GM23338 (cell line): ENCODE measurements at regions not wholly inside any gene's neighbourhood (a gene's known extent, or its start where the extent isn't known, plus 50 kb on each side); places are given as distances from the start of the nearest gene placed in this dataset.

ENCODE experiments used
- ATAC-seq: fragments of 200-7000 bp; cut with Tn5 transposase; 3 replicates; pipeline ENCODE4 v1.9.1; 2020
- DNase-seq: peaks from one replicate; pipeline ENCODE4 v3.0.0-alpha.2; 2015; ENCODE audit warnings: low spot score
- H2AFZ ChIP-seq: fragments of 200-600 bp; sonication (generic); 2 replicates; pipeline ENCODE4 v1.8.0; 2016; ENCODE audit warnings: antibody characterized with exemption, mild to moderate bottlenecking, moderate library complexity
- H3F3A ChIP-seq: fragments of 200-600 bp; sonication (generic); replicated peaks from 2 replicates; pipeline ENCODE4 v1.8.0; 2017; ENCODE audit warnings: antibody characterized with exemption, mixed run types, low read depth
- H3K27ac ChIP-seq: fragments of 200-600 bp; sonication (generic); 2 replicates; pipeline ENCODE4 v1.6.1; 2016; ENCODE audit warnings: low read depth
- H3K27me3 ChIP-seq: fragments of 200-600 bp; sonication (generic); 2 replicates; pipeline ENCODE4 v1.8.0; 2016; ENCODE audit warnings: mild to moderate bottlenecking, mixed run types, moderate library complexity; ENCODE audit not compliant: insufficient read depth
- H3K36me3 ChIP-seq: fragments of 200-600 bp; sonication (generic); 2 replicates; pipeline ENCODE4 v1.8.0; 2016; ENCODE audit warnings: mild to moderate bottlenecking; ENCODE audit not compliant: insufficient read depth
- H3K4me1 ChIP-seq: fragments of 200-600 bp; sonication (generic); 2 replicates; pipeline ENCODE4 v1.8.0; 2016; ENCODE audit warnings: mild to moderate bottlenecking, moderate library complexity; ENCODE audit not compliant: insufficient read depth
- H3K4me2 ChIP-seq: fragments of 200-600 bp; sonication (generic); 2 replicates; pipeline ENCODE4 v1.7.1; 2017; ENCODE audit warnings: mixed run types
- H3K4me3 ChIP-seq: fragments of 200-600 bp; sonication (generic); 2 replicates; pipeline ENCODE4 v1.6.1; 2016; ENCODE audit warnings: mixed run types
- H3K79me2 ChIP-seq: fragments of 200-600 bp; sonication (generic); replicated peaks from 2 replicates; pipeline ENCODE4 v1.8.0; 2017; ENCODE audit warnings: mild to moderate bottlenecking; ENCODE audit not compliant: insufficient read depth
- H3K9me2 ChIP-seq: fragments of 200-600 bp; sonication (generic); 2 replicates; pipeline ENCODE4 v1.8.0; 2017; ENCODE audit not compliant: insufficient read depth
- H4K20me1 ChIP-seq: fragments of 200-600 bp; sonication (generic); replicated peaks from 2 replicates; pipeline ENCODE4 v1.8.0; 2017; ENCODE audit warnings: mild to moderate bottlenecking; ENCODE audit not compliant: insufficient read depth
- H3K27ac Mint-ChIP-seq: 2 replicates; pipeline ENCODE4 v1.8.0; 2020; ENCODE audit warnings: inconsistent platforms, mild to moderate bottlenecking, moderate library complexity, mixed read lengths
- H3K27me3 Mint-ChIP-seq: 3 replicates; pipeline ENCODE4 v1.8.0; 2022; ENCODE audit warnings: low read depth, mild to moderate bottlenecking, moderate library complexity, mixed read lengths, inconsistent platforms; ENCODE audit not compliant: insufficient read depth, poor library complexity
- H3K36me3 Mint-ChIP-seq: 3 replicates; pipeline ENCODE4 v1.8.0; 2021; ENCODE audit warnings: low read depth, mild to moderate bottlenecking, inconsistent platforms, moderate library complexity, mixed read lengths
- H3K4me1 Mint-ChIP-seq: 3 replicates; pipeline ENCODE4 v1.8.0; 2020; ENCODE audit warnings: mild to moderate bottlenecking, inconsistent platforms, mixed read lengths
- H3K4me3 Mint-ChIP-seq: 3 replicates; pipeline ENCODE4 v1.8.0; 2021; ENCODE audit warnings: moderate library complexity, mild to moderate bottlenecking, inconsistent platforms, mixed read lengths
- H3K9me3 Mint-ChIP-seq: 3 replicates; pipeline ENCODE4 v1.8.0; 2020; ENCODE audit warnings: moderate library complexity, mild to moderate bottlenecking, inconsistent platforms, mixed read lengths
- CREB1 ChIP-seq: fragments of 250-450 bp; sonication (Bioruptor Pico); IDR thresholded peaks from 2 replicates; pipeline ENCODE4 v1.5.0; 2020; ENCODE audit warnings: low read depth, mild to moderate bottlenecking, moderate library complexity
- EZH2phosphoT487 ChIP-seq: fragments of 200-600 bp; sonication (generic); IDR thresholded peaks from one replicate; pipeline ENCODE4 v1.8.1; 2018; ENCODE audit warnings: antibody characterized with exemption; ENCODE audit not compliant: unreplicated experiment
- JUNB ChIP-seq: IDR thresholded peaks from one replicate; pipeline ENCODE4 v1.6.1; 2016; ENCODE audit warnings: antibody characterized with exemption; ENCODE audit not compliant: unreplicated experiment
- POLR2AphosphoS5 ChIP-seq: IDR thresholded peaks from 2 replicates; pipeline ENCODE4 v1.6.1; 2016; ENCODE audit warnings: antibody characterized with exemption, low read depth
- STAT1 ChIP-seq: IDR thresholded peaks from one replicate; pipeline ENCODE4 v1.6.1; 2016; ENCODE audit warnings: antibody characterized with exemption; ENCODE audit not compliant: unreplicated experiment
- ZNF114 ChIP-seq: fragments of 250-450 bp; sonication (Bioruptor Pico); IDR thresholded peaks from 2 replicates; pipeline ENCODE4 v1.5.0; 2020; ENCODE audit warnings: mild to moderate bottlenecking, moderate library complexity
- ZNF331 ChIP-seq: fragments of 250-450 bp; sonication (Bioruptor Pico); IDR thresholded peaks from 2 replicates; pipeline ENCODE4 v1.5.0; 2020; ENCODE audit warnings: low read depth, mild to moderate bottlenecking, moderate library complexity
- TF ChIP-seq, protein P1 (sequence below): fragments of 250-450 bp; sonication (Bioruptor Pico); IDR thresholded peaks from 2 replicates; pipeline ENCODE4 v1.5.0; 2020; ENCODE audit warnings: mild to moderate bottlenecking, moderate library complexity
- TF ChIP-seq, protein P2 (sequence below): IDR thresholded peaks from one replicate; pipeline ENCODE4 v1.6.1; 2018; ENCODE audit warnings: antibody characterized with exemption; ENCODE audit not compliant: unreplicated experiment
- TF ChIP-seq, protein P3 (sequence below): IDR thresholded peaks from 2 replicates; pipeline ENCODE4 v1.6.1; 2016; ENCODE audit warnings: antibody characterized with exemption
- TF ChIP-seq, protein P4 (sequence below), 2 experiments: fragments of 200-600 bp in 1 of 2; sonication (generic) in 1 of 2; conservative IDR thresholded peaks; 2 replicates each; pipeline versions ENCODE4 v1.5.1 to v1.6.1; 2016 to 2017; ENCODE audit warnings: antibody characterized with exemption in 2 of 2, low read depth in 2 of 2, mild to moderate bottlenecking in 2 of 2, moderate library complexity in 1 of 2

DNA sequence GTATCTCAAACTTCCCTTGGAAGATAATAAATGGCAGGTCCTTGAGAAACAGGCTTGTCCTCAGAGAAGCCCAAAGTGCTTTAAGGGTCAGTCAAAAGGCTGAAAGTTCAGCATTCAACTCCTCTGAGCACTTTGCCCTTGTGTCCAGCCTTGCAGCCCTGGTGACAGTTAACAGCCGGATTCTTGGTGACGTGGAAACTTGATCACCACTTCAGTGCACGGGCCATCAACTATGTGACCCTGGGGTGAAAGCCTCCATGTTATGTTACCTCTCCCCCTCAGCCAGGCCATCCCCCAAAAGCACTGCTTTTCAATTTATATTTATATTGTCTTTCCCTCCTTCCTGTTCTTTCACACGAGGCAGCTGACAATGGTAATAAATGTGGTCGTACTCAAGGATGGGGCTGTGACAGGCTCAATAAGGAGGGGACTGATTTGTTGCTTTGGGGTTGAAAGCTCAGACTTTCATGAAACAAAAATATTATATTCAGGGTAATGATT, 164.0 kb upstream of the NRP1 start (continued):
- TF ChIP-seq, protein P1, sequence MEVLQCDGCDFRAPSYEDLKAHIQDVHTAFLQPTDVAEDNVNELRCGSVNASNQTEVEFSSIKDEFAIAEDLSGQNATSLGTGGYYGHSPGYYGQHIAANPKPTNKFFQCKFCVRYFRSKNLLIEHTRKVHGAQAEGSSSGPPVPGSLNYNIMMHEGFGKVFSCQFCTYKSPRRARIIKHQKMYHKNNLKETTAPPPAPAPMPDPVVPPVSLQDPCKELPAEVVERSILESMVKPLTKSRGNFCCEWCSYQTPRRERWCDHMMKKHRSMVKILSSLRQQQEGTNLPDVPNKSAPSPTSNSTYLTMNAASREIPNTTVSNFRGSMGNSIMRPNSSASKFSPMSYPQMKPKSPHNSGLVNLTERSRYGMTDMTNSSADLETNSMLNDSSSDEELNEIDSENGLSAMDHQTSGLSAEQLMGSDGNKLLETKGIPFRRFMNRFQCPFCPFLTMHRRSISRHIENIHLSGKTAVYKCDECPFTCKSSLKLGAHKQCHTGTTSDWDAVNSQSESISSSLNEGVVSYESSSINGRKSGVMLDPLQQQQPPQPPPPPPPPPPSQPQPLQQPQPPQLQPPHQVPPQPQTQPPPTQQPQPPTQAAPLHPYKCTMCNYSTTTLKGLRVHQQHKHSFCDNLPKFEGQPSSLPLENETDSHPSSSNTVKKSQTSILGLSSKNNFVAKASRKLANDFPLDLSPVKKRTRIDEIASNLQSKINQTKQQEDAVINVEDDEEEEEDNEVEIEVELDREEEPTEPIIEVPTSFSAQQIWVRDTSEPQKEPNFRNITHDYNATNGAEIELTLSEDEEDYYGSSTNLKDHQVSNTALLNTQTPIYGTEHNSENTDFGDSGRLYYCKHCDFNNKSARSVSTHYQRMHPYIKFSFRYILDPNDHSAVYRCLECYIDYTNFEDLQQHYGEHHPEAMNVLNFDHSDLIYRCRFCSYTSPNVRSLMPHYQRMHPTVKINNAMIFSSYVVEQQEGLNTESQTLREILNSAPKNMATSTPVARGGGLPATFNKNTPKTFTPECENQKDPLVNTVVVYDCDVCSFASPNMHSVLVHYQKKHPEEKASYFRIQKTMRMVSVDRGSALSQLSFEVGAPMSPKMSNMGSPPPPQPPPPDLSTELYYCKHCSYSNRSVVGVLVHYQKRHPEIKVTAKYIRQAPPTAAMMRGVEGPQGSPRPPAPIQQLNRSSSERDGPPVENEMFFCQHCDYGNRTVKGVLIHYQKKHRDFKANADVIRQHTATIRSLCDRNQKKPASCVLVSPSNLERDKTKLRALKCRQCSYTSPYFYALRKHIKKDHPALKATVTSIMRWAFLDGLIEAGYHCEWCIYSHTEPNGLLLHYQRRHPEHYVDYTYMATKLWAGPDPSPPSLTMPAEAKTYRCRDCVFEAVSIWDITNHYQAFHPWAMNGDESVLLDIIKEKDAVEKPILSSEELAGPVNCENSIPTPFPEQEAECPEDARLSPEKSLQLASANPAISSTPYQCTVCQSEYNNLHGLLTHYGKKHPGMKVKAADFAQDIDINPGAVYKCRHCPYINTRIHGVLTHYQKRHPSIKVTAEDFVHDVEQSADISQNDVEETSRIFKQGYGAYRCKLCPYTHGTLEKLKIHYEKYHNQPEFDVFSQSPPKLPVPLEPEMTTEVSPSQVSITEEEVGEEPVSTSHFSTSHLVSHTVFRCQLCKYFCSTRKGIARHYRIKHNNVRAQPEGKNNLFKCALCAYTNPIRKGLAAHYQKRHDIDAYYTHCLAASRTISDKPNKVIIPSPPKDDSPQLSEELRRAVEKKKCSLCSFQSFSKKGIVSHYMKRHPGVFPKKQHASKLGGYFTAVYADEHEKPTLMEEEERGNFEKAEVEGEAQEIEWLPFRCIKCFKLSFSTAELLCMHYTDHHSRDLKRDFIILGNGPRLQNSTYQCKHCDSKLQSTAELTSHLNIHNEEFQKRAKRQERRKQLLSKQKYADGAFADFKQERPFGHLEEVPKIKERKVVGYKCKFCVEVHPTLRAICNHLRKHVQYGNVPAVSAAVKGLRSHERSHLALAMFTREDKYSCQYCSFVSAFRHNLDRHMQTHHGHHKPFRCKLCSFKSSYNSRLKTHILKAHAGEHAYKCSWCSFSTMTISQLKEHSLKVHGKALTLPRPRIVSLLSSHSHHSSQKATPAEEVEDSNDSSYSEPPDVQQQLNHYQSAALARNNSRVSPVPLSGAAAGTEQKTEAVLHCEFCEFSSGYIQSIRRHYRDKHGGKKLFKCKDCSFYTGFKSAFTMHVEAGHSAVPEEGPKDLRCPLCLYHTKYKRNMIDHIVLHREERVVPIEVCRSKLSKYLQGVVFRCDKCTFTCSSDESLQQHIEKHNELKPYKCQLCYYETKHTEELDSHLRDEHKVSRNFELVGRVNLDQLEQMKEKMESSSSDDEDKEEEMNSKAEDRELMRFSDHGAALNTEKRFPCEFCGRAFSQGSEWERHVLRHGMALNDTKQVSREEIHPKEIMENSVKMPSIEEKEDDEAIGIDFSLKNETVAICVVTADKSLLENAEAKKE (CRISPR knock-in tag), result no peak
- no peak for TF ChIP-seq EZH2phosphoT487

DNA sequence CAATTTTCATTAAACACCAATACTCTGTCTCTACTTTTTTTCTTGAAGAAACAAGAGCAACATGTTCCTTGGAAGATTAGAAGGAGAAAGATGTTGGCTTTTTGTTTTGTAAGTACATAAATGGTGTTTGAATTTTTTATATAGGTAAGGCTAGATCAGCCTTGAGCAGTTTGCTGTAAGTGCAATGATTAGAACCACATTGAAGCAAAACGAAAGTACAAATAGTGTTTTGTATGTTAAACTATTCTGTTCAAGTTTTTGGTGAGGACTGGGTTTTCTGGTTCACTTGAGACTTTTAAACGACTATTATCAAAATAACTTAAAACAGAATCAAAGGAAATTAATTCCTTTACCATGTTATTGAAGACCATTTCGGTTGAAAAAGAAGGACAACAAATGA, 162.9 kb upstream of the NRP1 start:
- Histone ChIP-seq H3K36me3 (no peaks in the 10 kb centered on the region), H3K4me3 (no peak overlapping the region), H3K27ac (no peak overlapping the region), H3K4me2 (no peak overlapping the region), H3F3A (no peaks in the 10 kb centered on the region), H3K4me1 (no peaks in the 10 kb centered on the region), H4K20me1 (no peaks in the 10 kb centered on the region), H3K9me2 (peaks cover 14% of the 10 kb centered on the region), H3K79me2 (no peaks in the 10 kb centered on the region), H2AFZ (no peak overlapping the region), H3K27me3 (no peaks in the 10 kb centered on the region)
- Mint-ChIP-seq H3K4me1 (peaks cover 5% of the 10 kb centered on the region), H3K27me3 (peaks cover 2% of the 10 kb centered on the region), H3K9me3 (peaks cover 7% of the 10 kb centered on the region), H3K27ac (no peak overlapping the region), H3K36me3 (peaks cover 6% of the 10 kb centered on the region), H3K4me3 (no peak overlapping the region)
- ATAC-seq (no peak), DNase-seq (no peak)
- TF ChIP-seq, protein P2, sequence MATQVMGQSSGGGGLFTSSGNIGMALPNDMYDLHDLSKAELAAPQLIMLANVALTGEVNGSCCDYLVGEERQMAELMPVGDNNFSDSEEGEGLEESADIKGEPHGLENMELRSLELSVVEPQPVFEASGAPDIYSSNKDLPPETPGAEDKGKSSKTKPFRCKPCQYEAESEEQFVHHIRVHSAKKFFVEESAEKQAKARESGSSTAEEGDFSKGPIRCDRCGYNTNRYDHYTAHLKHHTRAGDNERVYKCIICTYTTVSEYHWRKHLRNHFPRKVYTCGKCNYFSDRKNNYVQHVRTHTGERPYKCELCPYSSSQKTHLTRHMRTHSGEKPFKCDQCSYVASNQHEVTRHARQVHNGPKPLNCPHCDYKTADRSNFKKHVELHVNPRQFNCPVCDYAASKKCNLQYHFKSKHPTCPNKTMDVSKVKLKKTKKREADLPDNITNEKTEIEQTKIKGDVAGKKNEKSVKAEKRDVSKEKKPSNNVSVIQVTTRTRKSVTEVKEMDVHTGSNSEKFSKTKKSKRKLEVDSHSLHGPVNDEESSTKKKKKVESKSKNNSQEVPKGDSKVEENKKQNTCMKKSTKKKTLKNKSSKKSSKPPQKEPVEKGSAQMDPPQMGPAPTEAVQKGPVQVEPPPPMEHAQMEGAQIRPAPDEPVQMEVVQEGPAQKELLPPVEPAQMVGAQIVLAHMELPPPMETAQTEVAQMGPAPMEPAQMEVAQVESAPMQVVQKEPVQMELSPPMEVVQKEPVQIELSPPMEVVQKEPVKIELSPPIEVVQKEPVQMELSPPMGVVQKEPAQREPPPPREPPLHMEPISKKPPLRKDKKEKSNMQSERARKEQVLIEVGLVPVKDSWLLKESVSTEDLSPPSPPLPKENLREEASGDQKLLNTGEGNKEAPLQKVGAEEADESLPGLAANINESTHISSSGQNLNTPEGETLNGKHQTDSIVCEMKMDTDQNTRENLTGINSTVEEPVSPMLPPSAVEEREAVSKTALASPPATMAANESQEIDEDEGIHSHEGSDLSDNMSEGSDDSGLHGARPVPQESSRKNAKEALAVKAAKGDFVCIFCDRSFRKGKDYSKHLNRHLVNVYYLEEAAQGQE, result no peak
- TF ChIP-seq, protein P3, sequence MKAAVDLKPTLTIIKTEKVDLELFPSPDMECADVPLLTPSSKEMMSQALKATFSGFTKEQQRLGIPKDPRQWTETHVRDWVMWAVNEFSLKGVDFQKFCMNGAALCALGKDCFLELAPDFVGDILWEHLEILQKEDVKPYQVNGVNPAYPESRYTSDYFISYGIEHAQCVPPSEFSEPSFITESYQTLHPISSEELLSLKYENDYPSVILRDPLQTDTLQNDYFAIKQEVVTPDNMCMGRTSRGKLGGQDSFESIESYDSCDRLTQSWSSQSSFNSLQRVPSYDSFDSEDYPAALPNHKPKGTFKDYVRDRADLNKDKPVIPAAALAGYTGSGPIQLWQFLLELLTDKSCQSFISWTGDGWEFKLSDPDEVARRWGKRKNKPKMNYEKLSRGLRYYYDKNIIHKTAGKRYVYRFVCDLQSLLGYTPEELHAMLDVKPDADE, result no peak
- TF ChIP-seq JUNB (no peak), ZNF114 (no peak), ZNF331 (no peak), POLR2AphosphoS5 (no peak), EZH2phosphoT487 (no peak), STAT1 (no peak), CREB1 (CRISPR knock-in tag) (no peak)
- TF ChIP-seq, protein P4, sequence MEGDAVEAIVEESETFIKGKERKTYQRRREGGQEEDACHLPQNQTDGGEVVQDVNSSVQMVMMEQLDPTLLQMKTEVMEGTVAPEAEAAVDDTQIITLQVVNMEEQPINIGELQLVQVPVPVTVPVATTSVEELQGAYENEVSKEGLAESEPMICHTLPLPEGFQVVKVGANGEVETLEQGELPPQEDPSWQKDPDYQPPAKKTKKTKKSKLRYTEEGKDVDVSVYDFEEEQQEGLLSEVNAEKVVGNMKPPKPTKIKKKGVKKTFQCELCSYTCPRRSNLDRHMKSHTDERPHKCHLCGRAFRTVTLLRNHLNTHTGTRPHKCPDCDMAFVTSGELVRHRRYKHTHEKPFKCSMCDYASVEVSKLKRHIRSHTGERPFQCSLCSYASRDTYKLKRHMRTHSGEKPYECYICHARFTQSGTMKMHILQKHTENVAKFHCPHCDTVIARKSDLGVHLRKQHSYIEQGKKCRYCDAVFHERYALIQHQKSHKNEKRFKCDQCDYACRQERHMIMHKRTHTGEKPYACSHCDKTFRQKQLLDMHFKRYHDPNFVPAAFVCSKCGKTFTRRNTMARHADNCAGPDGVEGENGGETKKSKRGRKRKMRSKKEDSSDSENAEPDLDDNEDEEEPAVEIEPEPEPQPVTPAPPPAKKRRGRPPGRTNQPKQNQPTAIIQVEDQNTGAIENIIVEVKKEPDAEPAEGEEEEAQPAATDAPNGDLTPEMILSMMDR (conservative IDR thresholded peaks at IDR 0.05; ENCODE audit: low read depth in 2 of 2), result no peak
